HCT116 (cell line): ENCODE measurements at regions not wholly inside any gene's neighbourhood (a gene's known extent, or its start where the extent isn't known, plus 50 kb on each side); places are given as distances from the start of the nearest gene placed in this dataset.

Source experiments
- CTCF ChIP-seq, 3 experiments: fragments of 200-600 bp in 1 of 3; sonication (generic) in 1 of 3; IDR thresholded peaks in 2 of 3; conservative IDR thresholded peaks in 1 of 3; 2 replicates each; pipeline ENCODE4 v1.5.1; 2012 to 2017; ENCODE audit warnings: low read depth in 2 of 3, low read length in 2 of 3, antibody characterized with exemption in 1 of 3, borderline replicate concordance in 1 of 3, control low read depth in 1 of 3, mild to moderate bottlenecking in 1 of 3, mixed read lengths in 1 of 3, mixed run types in 1 of 3, moderate library complexity in 1 of 3; ENCODE audit not compliant: insufficient read depth in 1 of 3
- EGR1 ChIP-seq: IDR thresholded peaks from 2 replicates; pipeline ENCODE4 v1.6.1; 2012; ENCODE audit warnings: low read depth
- EZH2 ChIP-seq: fragments of 200-600 bp; sonication (generic); IDR thresholded peaks from 2 replicates; pipeline ENCODE4 v1.6.1; 2017; ENCODE audit warnings: antibody characterized with exemption, mixed run types
- EZH2phosphoT487 ChIP-seq: fragments of 200-600 bp; IDR thresholded peaks from 2 replicates; pipeline ENCODE4 v1.6.1; 2018; ENCODE audit warnings: antibody characterized with exemption, borderline replicate concordance
- MAX ChIP-seq: IDR thresholded peaks from 2 replicates; pipeline ENCODE4 v1.6.1; 2012
- POLR2A ChIP-seq: IDR thresholded peaks from 2 replicates; pipeline ENCODE4 v1.7.0; 2011; ENCODE audit warnings: borderline replicate concordance; ENCODE audit not compliant: insufficient read depth, insufficient read length; ENCODE audit errors: extremely low read depth
- POLR2AphosphoS5 ChIP-seq: IDR thresholded peaks from 2 replicates; pipeline ENCODE4 v1.6.1; 2011; ENCODE audit warnings: mild to moderate bottlenecking, low read depth, low read length, moderate library complexity
- SP1 ChIP-seq: IDR thresholded peaks from 2 replicates; pipeline ENCODE4 v1.6.1; 2012; ENCODE audit warnings: low read depth
- ZFX ChIP-seq: fragments of 450-650 bp; IDR thresholded peaks from 2 replicates; pipeline ENCODE4 v1.6.1; 2017
- ZNF274 ChIP-seq: fragments of 200-500 bp; sonication (Bioruptor generic); IDR thresholded peaks from 2 replicates; pipeline ENCODE4 v1.6.1; 2014; ENCODE audit warnings: mild to moderate bottlenecking, low read depth, low read length, inconsistent platforms

- TF ChIP-seq CTCF (IDR thresholded peaks at IDR 0.05 in 2 of 3, conservative IDR thresholded peaks at IDR 0.05 in 1 of 3; ENCODE audit: borderline replicate concordance in 1 of 3, insufficient read depth in 1 of 3, low read depth in 2 of 3, low read length in 2 of 3) (no peak), POLR2A (no peak), POLR2AphosphoS5 (no peak), EZH2 (no peak), EZH2phosphoT487 (no peak), MAX (no peak), EGR1 (no peak), ZNF274 (no peak), SP1 (no peak), ZFX (no peak)
Measured at GRCh38 chr21:24976238-24976637, 631.0 kb downstream of the MRPL39 start.
